Aorta (tissue), 5 donors: ENCODE measurements at regions not wholly inside any gene's neighbourhood (a gene's known extent, or its start where the extent isn't known, plus 50 kb on each side); places are given as distances from the start of the nearest gene placed in this dataset.

Experiments used
- ATAC-seq: fragments of 200-7000 bp; cut with Tn5 transposase; one replicate; pipeline ENCODE4 v1.9.1; 2022; ENCODE audit warnings: moderate library complexity; ENCODE audit not compliant: low FRiP score
- DNase-seq, 2 donors: peaks; one replicate each; pipeline ENCODE4 v3.0.0-alpha.2; 2020
- H3K27ac ChIP-seq, 2 donors: one replicate each; pipeline ENCODE4 v1.5.1; 2013; ENCODE audit warnings: low read length in 2 of 2, mild to moderate bottlenecking in 2 of 2, moderate library complexity in 2 of 2, control low read depth in 1 of 2, inconsistent platforms in 1 of 2, low read depth in 1 of 2
- H3K27me3 ChIP-seq, 2 donors: one replicate each; pipeline ENCODE4 v1.6.1; 2013; ENCODE audit warnings: control low read depth in 1 of 2, low read length in 1 of 2, mild to moderate bottlenecking in 1 of 2, moderate library complexity in 1 of 2; ENCODE audit not compliant: insufficient read depth in 2 of 2, control insufficient read depth in 1 of 2
- H3K36me3 ChIP-seq, 2 donors: one replicate each; pipeline ENCODE4 v1.6.1; 2013; ENCODE audit warnings: control low read depth in 1 of 2, low read length in 1 of 2, mild to moderate bottlenecking in 1 of 2; ENCODE audit not compliant: insufficient read depth in 2 of 2, control insufficient read depth in 1 of 2
- H3K4me1 ChIP-seq, 2 donors: one replicate each; pipeline ENCODE4 v1.6.1; 2013; ENCODE audit warnings: low read length in 2 of 2, control low read depth in 1 of 2, mild to moderate bottlenecking in 1 of 2, moderate library complexity in 1 of 2; ENCODE audit not compliant: insufficient read depth in 2 of 2, control insufficient read depth in 1 of 2
- H3K4me3 ChIP-seq, 2 donors: one replicate each; pipeline ENCODE4 v1.5.1; 2013; ENCODE audit warnings: low read length in 2 of 2, control low read depth in 1 of 2, mild to moderate bottlenecking in 1 of 2
- H3K9me3 ChIP-seq: one replicate; pipeline ENCODE4 v1.6.1; 2013; ENCODE audit warnings: mild to moderate bottlenecking, low read length; ENCODE audit not compliant: control insufficient read depth
- WGBS, 2 donors: extraction: QIAGEN DNeasy Blood & Tissue Kit; methylation state at CpG; one replicate each; pipeline ENCODE4 v1.1.7; 2013; 5-methylcytosine and 5-hydroxymethylcytosine counted together
- intact Hi-C, 2 donors: fragments of 100-400 bp; cut with DNase I; formaldehyde crosslinking; loops; one replicate each; pipeline versions ENCODE4 v1.14.2 to v1.15.0; 2022
- microRNA-seq, 2 donors: library from miRNA; unstranded; fragments of <30 nt; microRNA quantifications; one replicate each; pipeline ENCODE4 v1.2.0, GENCODE V29; 2020
- donor health status: healthy with polysubstance abuse.
- donor health status: Bipolar disorder and iron deficiency.
- donor health status: DM: no; HTN: no; CAD: no.
- donor health status: DM: no; HTN: no; CAD: no.
- donor health status: DM: yes; HTN: yes; CAD: no.

- no peak overlapping the region for H3K4me3 ChIP-seq
- ATAC-seq (no peak), DNase-seq (no peak)
- H3K9me3 ChIP-seq: no peaks in the 10 kb centered on the region
- no peaks in the 10 kb centered on the region for H3K4me1 ChIP-seq
- no peaks in the 10 kb centered on the region for H3K36me3 ChIP-seq
- no peak overlapping the region for H3K27ac ChIP-seq
- intact Hi-C loops: no loop called here
- 78 to 79% methylated on average over 8 of the region's 8 CpGs for WGBS, 2 donors
- H3K27me3 ChIP-seq: no peaks in the 10 kb centered on the region
Observed at GRCh38 chr4:37160653-37161052, 83.9 kb upstream of the NWD2 start.

- Histone ChIP-seq H3K27me3 (no peaks in the 10 kb centered on the region), H3K27ac (no peak overlapping the region), H3K4me3 (no peak overlapping the region), H3K36me3 (no peaks in the 10 kb centered on the region), H3K9me3 (no peaks in the 10 kb centered on the region), H3K4me1 (no peaks in the 10 kb centered on the region)
- DNase-seq (no peak), ATAC-seq (no peak)
- WGBS, 2 donors: 78 to 87% methylated on average over 3 of the region's 3 CpGs
- intact Hi-C loops: no loop called here
Observed at GRCh38 chr4:37165844-37166243, 78.7 kb upstream of the NWD2 start.

GRCh38 chr4:37169956-37170355 lies 74.6 kb upstream of the NWD2 start:
- no peaks in the 10 kb centered on the region for H3K36me3 ChIP-seq
- 73 to 75% methylated on average over 5 of the region's 5 CpGs for WGBS, 2 donors
- no peak for DNase-seq
- no peaks in the 10 kb centered on the region for H3K27me3 ChIP-seq
- no peaks in the 10 kb centered on the region for H3K4me1 ChIP-seq
- intact Hi-C loops: no loop called here
- H3K4me3 ChIP-seq: no peak overlapping the region
- H3K27ac ChIP-seq: no peak overlapping the region
- no peak for ATAC-seq
- no peaks in the 10 kb centered on the region for H3K9me3 ChIP-seq

- no peak overlapping the region for H3K27ac ChIP-seq
- intact Hi-C loops: no loop called here
- H3K27me3 ChIP-seq: peaks cover 0 to 2% of the 10 kb centered on the region in 2 donors
- no peaks in the 10 kb centered on the region for H3K4me1 ChIP-seq
- peaks cover 2% of the 10 kb centered on the region for H3K9me3 ChIP-seq
- DNase-seq: no peak
- H3K4me3 ChIP-seq: no peak overlapping the region
- H3K36me3 ChIP-seq: no peaks in the 10 kb centered on the region
- 78 to 79% methylated on average over 10 of the region's 10 CpGs for WGBS, 2 donors
- ATAC-seq: no peak
Observed at GRCh38 chr4:37188100-37188499, 56.4 kb upstream of the NWD2 start.

Small RNA genes in the stretch of these regions (microRNA-seq; reads per million reads assigned to microRNA genes)
- 0 reads per million in 2 donors for gene MIR1255B1
